ENCODE measurements at regions not wholly inside any gene's neighbourhood (a gene's known extent, or its start where the extent isn't known, plus 50 kb on each side); places are given as distances from the start of the nearest gene placed in this dataset.
"Not testable (repeated sequence)": the region's sequence is repeated elsewhere in the genome, so short reads cannot be mapped to it uniquely, and the experiment has no call there.

- peak in 1 of 10 donors; percentile 24 for DNase-seq
- intact Hi-C loops (cut with DNase I) = no loop called here
Observed at GRCh38 chr1:104018922-104019674, 269.4 kb downstream of the AMY1C start.

- intact Hi-C loops (cut with DNase I) = no loop called here
- DNase-seq = no peak
Observed at GRCh38 chr1:104019675-104020049, 270.0 kb downstream of the AMY1C start.

- DNase-seq = no peak
- intact Hi-C loops (cut with DNase I) = no loop called here
Observed at GRCh38 chr1:104028416-104029035, 278.8 kb downstream of the AMY1C start.

GRCh38 chr1:104029456-104029970 lies 279.8 kb downstream of the AMY1C start:
- intact Hi-C loops (cut with DNase I) = no loop called here
- no peak for DNase-seq

GRCh38 chr1:104056786-104057185 lies 307.1 kb downstream of the AMY1C start:
- no peak for DNase-seq
- intact Hi-C loops (cut with DNase I) = no loop called here

- DNase-seq; intact Hi-C loops (cut with DNase I): not testable (repeated sequence)
Observed at GRCh38 chr1:104057219-104057898, 307.7 kb downstream of the AMY1C start.

- DNase-seq; intact Hi-C loops (cut with DNase I): not testable (repeated sequence)
Observed at GRCh38 chr1:104061637-104062036, 311.9 kb downstream of the AMY1C start.

- intact Hi-C loops (cut with DNase I) = no loop called here
- no peak for DNase-seq
Observed at GRCh38 chr1:104064399-104064798, 314.7 kb downstream of the AMY1C start.

- intact Hi-C loops (cut with DNase I) = no loop called here
- DNase-seq = peak in 3 of 10 donors; percentile 64 to 69 (median 64)
Observed at GRCh38 chr1:104072915-104073371, 323.2 kb downstream of the AMY1C start.

GRCh38 chr1:104073463-104073902 lies 323.8 kb downstream of the AMY1C start:
- peak in 2 of 10 donors; percentile 75 to 80 for DNase-seq
- intact Hi-C loops (cut with DNase I) = no loop called here

- intact Hi-C loops (cut with DNase I) = no loop called here
Observed at GRCh38 chr1:104082221-104082620, 332.5 kb downstream of the AMY1C start.

GRCh38 chr1:104084380-104084779 lies 334.7 kb downstream of the AMY1C start:
- intact Hi-C loops (cut with DNase I) = no loop called here

More at GRCh38 chr1:104082221-104082620, 332.5 kb downstream of the AMY1C start:
- DNase-seq = no peak

GRCh38 chr1:104092698-104093097 lies 343.0 kb downstream of the AMY1C start:
- no peak for DNase-seq
- intact Hi-C loops (cut with DNase I) = no loop called here

More at GRCh38 chr1:104084380-104084779, 334.7 kb downstream of the AMY1C start:
- no peak for DNase-seq

- intact Hi-C loops (cut with DNase I) = no loop called here
Observed at GRCh38 chr1:104098837-104099236, 349.1 kb downstream of the AMY1C start.

GRCh38 chr1:104100115-104100514 lies 350.4 kb downstream of the AMY1C start:
- no peak for DNase-seq
- intact Hi-C loops (cut with DNase I) = no loop called here

More at GRCh38 chr1:104098837-104099236, 349.1 kb downstream of the AMY1C start:
- DNase-seq = no peak

GRCh38 chr1:104105465-104105864 lies 355.8 kb downstream of the AMY1C start:
- intact Hi-C loops (cut with DNase I) = no loop called here
- DNase-seq = no peak

GRCh38 chr1:104120525-104120924 lies 370.8 kb downstream of the AMY1C start:
- no peak for DNase-seq
- intact Hi-C loops (cut with DNase I) = no loop called here

GRCh38 chr1:104121271-104121670 lies 371.6 kb downstream of the AMY1C start:
- intact Hi-C loops (cut with DNase I) = no loop called here
- no peak for DNase-seq

GRCh38 chr1:104125266-104125665 lies 375.6 kb downstream of the AMY1C start:
- intact Hi-C loops (cut with DNase I) = no loop called here
- no peak for DNase-seq

GRCh38 chr1:104125970-104126369 lies 376.3 kb downstream of the AMY1C start:
- no peak for DNase-seq
- intact Hi-C loops (cut with DNase I) = no loop called here

GRCh38 chr1:104132382-104132973 lies 382.8 kb downstream of the AMY1C start:
- intact Hi-C loops (cut with DNase I) = no loop called here
- no peak for DNase-seq

Measured in posterior cingulate gyrus (tissue), 11 donors.